Endothelial cell of umbilical vein (primary cell): ENCODE measurements at regions not wholly inside any gene's neighbourhood (a gene's known extent, or its start where the extent isn't known, plus 50 kb on each side); places are given as distances from the start of the nearest gene placed in this dataset.

Experiments
- BruUV-seq: library from RNA; stranded (reverse); fragments of 400-500 nt; replicated peaks from 2 replicates; lab custom pipeline; 2021; lab: Mats Ljungman, UMichigan
- CTCF ChIA-PET: fragments of 300-600, 350-600 bp; sonication (Branson Sonifier 250); formaldehyde crosslinking; loops from one replicate; lab custom pipeline; 2021; ENCODE audit warnings: antibody characterized with exemption, inconsistent platforms; lab: Charles Lee
- POLR2A ChIA-PET: fragments of 300-600, 350-600 bp; sonication (Branson Sonifier 250); formaldehyde crosslinking; loops from one replicate; lab custom pipeline; 2021; ENCODE audit warnings: antibody characterized with exemption, inconsistent platforms; lab: Charles Lee
- DNase-seq: peaks from one replicate; pipeline ENCODE4 v3.0.0-alpha.2; 2011; ENCODE audit warnings: low read depth, low spot score
- FAIRE-seq: peaks from 2 replicates; lab custom pipeline; 2011; peaks lifted over from hg19 to GRCh38; lab: Jason Lieb, UNC
- H2AFZ ChIP-seq: 2 replicates; pipeline ENCODE4 v1.6.0; 2012; ENCODE audit warnings: low read depth, low read length, control low read depth, inconsistent platforms
- H3K27ac ChIP-seq: 2 replicates; pipeline ENCODE4 v1.5.1; 2011; ENCODE audit warnings: low read depth, mild to moderate bottlenecking, control low read depth, low read length, moderate library complexity; ENCODE audit not compliant: insufficient read depth
- H3K27me3 ChIP-seq, 2 experiments: 2 replicates each; pipeline versions ENCODE4 v1.6.0 to v1.6.1; 2011; ENCODE audit warnings: low read length in 2 of 2, mixed read lengths in 1 of 2; ENCODE audit not compliant: control insufficient read depth in 2 of 2, insufficient read depth in 2 of 2
- H3K36me3 ChIP-seq, 2 experiments: 2 replicates in 1 of 2; 3 replicates in 1 of 2; pipeline ENCODE4 v1.5.1; 2011; ENCODE audit warnings: low read length in 2 of 2, mild to moderate bottlenecking in 1 of 2, moderate library complexity in 1 of 2; ENCODE audit not compliant: control insufficient read depth in 2 of 2, insufficient read depth in 2 of 2; ENCODE audit errors: extremely low read depth in 1 of 2
- H3K4me1 ChIP-seq: 3 replicates; pipeline ENCODE4 v1.5.1; 2011; ENCODE audit warnings: mild to moderate bottlenecking, low read length; ENCODE audit not compliant: control insufficient read depth, insufficient read depth; ENCODE audit errors: extremely low read depth
- H3K4me2 ChIP-seq: 2 replicates; pipeline ENCODE4 v1.6.1; 2011; ENCODE audit warnings: low read length, control low read depth, mixed read lengths; ENCODE audit not compliant: insufficient read depth
- H3K4me3 ChIP-seq, 3 experiments: fragments of 200-600 bp in 1 of 3; sonication (generic), shearing (Covaris generic) in 1 of 3; replicated peaks in 1 of 3; 2 replicates each; pipeline ENCODE4 v1.5.1; 2011 to 2016; ENCODE audit warnings: control low read depth in 3 of 3, low read length in 3 of 3, mild to moderate bottlenecking in 2 of 3, inconsistent platforms in 1 of 3, low read depth in 1 of 3, moderate library complexity in 1 of 3; ENCODE audit not compliant: insufficient read depth in 1 of 3
- H3K79me2 ChIP-seq: 2 replicates; pipeline ENCODE4 v1.6.0; 2012; ENCODE audit warnings: low read length, inconsistent platforms; ENCODE audit not compliant: control insufficient read depth, insufficient read depth
- H3K9ac ChIP-seq: replicated peaks from 2 replicates; pipeline ENCODE3; 2011; ENCODE audit warnings: low read length, control low read depth; ENCODE audit not compliant: insufficient read depth; ENCODE audit errors: extremely low read depth
- H3K9me1 ChIP-seq: replicated peaks from 3 replicates; pipeline ENCODE4 v1.6.0; 2011; ENCODE audit warnings: mild to moderate bottlenecking, low read length; ENCODE audit not compliant: control insufficient read depth, insufficient read depth; ENCODE audit errors: extremely low read depth
- H3K9me3 ChIP-seq: replicated peaks from 2 replicates; pipeline ENCODE4 v1.5.1; 2012; ENCODE audit warnings: low read length, inconsistent platforms; ENCODE audit not compliant: control insufficient read depth, insufficient read depth
- H4K20me1 ChIP-seq: replicated peaks from 2 replicates; pipeline ENCODE3; 2011; ENCODE audit warnings: mild to moderate bottlenecking, low read length; ENCODE audit not compliant: control insufficient read depth, insufficient read depth; ENCODE audit errors: extremely low read depth
- EZH2 ChIP-seq: IDR thresholded peaks from 2 replicates; pipeline ENCODE4 v1.6.1; 2012; ENCODE audit warnings: borderline replicate concordance, low read depth, mild to moderate bottlenecking, moderate library complexity, low read length, inconsistent platforms; ENCODE audit not compliant: severe bottlenecking
- FOS ChIP-seq: IDR thresholded peaks from 2 replicates; pipeline ENCODE4 v1.6.1; 2011; ENCODE audit warnings: mild to moderate bottlenecking, low read length, moderate library complexity, borderline replicate concordance; ENCODE audit not compliant: insufficient read depth
- GATA2 ChIP-seq: IDR thresholded peaks from 2 replicates; pipeline ENCODE4 v1.7.0; 2011; ENCODE audit warnings: low read depth, mild to moderate bottlenecking, moderate library complexity, mixed read lengths, low read length; ENCODE audit not compliant: insufficient read length, insufficient read depth
- JUN ChIP-seq: IDR thresholded peaks from 2 replicates; pipeline ENCODE4 v1.6.1; 2011; ENCODE audit warnings: borderline replicate concordance, low read depth; ENCODE audit not compliant: insufficient read length, insufficient read depth
- MYC ChIP-seq: IDR thresholded peaks from one replicate; pipeline ENCODE4 v1.6.1; 2011; ENCODE audit warnings: mild to moderate bottlenecking, low read depth, low read length
- POLR2A ChIP-seq: IDR thresholded peaks from 2 replicates; pipeline ENCODE4 v1.6.1; 2012; ENCODE audit warnings: low read depth, mild to moderate bottlenecking, control low read depth, low read length
- POLR2AphosphoS5 ChIP-seq: IDR thresholded peaks from 2 replicates; pipeline ENCODE4 v1.6.1; 2012; ENCODE audit warnings: low read depth, mild to moderate bottlenecking, control low read depth, low read length, moderate library complexity; ENCODE audit not compliant: insufficient read depth
- dilution Hi-C: fragments of 300-500 bp; cut with MboI; formaldehyde crosslinking; loops from one replicate; pipeline ENCODE4 v1.15.0; 2019; ENCODE audit warnings: low sequenced_read_pairs; ENCODE audit not compliant: extremely low pct_ligation_motif_present
- intact Hi-C: fragments of 100-400 bp; cut with micrococcal nuclease; formaldehyde crosslinking; loops from one replicate; pipeline ENCODE4 v1.10.0; 2022
- TF ChIP-seq, protein P1 (sequence below): IDR thresholded peaks from 2 replicates; pipeline ENCODE4 v1.6.1; 2011; ENCODE audit not compliant: insufficient read depth, insufficient read length
- TF ChIP-seq, protein P2 (sequence below), 2 donors: IDR thresholded peaks; 1 replicate in 1 of 2; 2 replicates in 1 of 2; pipeline ENCODE4 v1.5.1; 2011; ENCODE audit warnings: low read length in 2 of 2, mild to moderate bottlenecking in 2 of 2, moderate library complexity in 2 of 2, control low read depth in 1 of 2, inconsistent platforms in 1 of 2, low read depth in 1 of 2; ENCODE audit not compliant: insufficient read depth in 1 of 2; ENCODE audit errors: extremely low read depth in 1 of 2

DNA sequence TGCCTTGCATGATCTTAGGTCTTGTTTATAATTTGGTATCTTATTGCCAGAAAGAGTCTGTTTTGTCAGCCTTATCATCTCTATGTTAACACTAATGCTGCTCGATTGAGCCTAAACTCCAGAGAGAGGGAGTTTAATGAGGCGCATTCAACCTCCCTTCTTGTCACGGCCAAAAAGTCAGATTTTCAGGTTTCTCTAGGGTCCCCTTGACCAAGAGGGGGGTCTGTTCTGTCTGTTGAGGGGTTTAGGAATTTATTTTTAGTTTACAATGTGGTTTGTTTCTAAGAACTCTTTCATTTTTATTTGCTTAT lies 285.7 kb upstream of the VWC2 start:
- FAIRE-seq (no peak), DNase-seq (no peak)
- H4K20me1 ChIP-seq: no peaks in the 10 kb centered on the region
- no peaks in the 10 kb centered on the region for H3K79me2 ChIP-seq
- intact Hi-C loops: no loop called here
- ChIA-PET POLR2A (no interaction called here), CTCF (no interaction called here)
- TF ChIP-seq POLR2AphosphoS5 (no peak), POLR2A (no peak), FOS (no peak), JUN (no peak), EZH2 (no peak), MYC (no peak), GATA2 (no peak)
- TF ChIP-seq, protein P1, sequence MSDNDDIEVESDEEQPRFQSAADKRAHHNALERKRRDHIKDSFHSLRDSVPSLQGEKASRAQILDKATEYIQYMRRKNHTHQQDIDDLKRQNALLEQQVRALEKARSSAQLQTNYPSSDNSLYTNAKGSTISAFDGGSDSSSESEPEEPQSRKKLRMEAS: no peak
- TF ChIP-seq, protein P2, sequence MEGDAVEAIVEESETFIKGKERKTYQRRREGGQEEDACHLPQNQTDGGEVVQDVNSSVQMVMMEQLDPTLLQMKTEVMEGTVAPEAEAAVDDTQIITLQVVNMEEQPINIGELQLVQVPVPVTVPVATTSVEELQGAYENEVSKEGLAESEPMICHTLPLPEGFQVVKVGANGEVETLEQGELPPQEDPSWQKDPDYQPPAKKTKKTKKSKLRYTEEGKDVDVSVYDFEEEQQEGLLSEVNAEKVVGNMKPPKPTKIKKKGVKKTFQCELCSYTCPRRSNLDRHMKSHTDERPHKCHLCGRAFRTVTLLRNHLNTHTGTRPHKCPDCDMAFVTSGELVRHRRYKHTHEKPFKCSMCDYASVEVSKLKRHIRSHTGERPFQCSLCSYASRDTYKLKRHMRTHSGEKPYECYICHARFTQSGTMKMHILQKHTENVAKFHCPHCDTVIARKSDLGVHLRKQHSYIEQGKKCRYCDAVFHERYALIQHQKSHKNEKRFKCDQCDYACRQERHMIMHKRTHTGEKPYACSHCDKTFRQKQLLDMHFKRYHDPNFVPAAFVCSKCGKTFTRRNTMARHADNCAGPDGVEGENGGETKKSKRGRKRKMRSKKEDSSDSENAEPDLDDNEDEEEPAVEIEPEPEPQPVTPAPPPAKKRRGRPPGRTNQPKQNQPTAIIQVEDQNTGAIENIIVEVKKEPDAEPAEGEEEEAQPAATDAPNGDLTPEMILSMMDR (IDR thresholded peaks at IDR 0.05; ENCODE audit: extremely low read depth in 1 of 2, insufficient read depth in 1 of 2, low read depth in 1 of 2, low read length in 2 of 2): no peak
- H3K27me3 ChIP-seq: no peaks in the 10 kb centered on the region
- no peak overlapping the region for H3K4me2 ChIP-seq
- H2AFZ ChIP-seq: no peak overlapping the region
- no peaks in the 10 kb centered on the region for H3K36me3 ChIP-seq
- H3K27ac ChIP-seq: no peak overlapping the region
- H3K9me1 ChIP-seq: no peaks in the 10 kb centered on the region
- no peak overlapping the region for H3K4me3 ChIP-seq
- H3K9me3 ChIP-seq: no peaks in the 10 kb centered on the region
- no peak overlapping the region for H3K9ac ChIP-seq
- dilution Hi-C loops: no loop called here
- no peaks in the 10 kb centered on the region for H3K4me1 ChIP-seq
- BruUV-seq: no TSS peak
